ENCODE measurements at regions not wholly inside any gene's neighbourhood (a gene's known extent, or its start where the extent isn't known, plus 50 kb on each side); places are given as distances from the start of the nearest gene placed in this dataset.

DNA sequence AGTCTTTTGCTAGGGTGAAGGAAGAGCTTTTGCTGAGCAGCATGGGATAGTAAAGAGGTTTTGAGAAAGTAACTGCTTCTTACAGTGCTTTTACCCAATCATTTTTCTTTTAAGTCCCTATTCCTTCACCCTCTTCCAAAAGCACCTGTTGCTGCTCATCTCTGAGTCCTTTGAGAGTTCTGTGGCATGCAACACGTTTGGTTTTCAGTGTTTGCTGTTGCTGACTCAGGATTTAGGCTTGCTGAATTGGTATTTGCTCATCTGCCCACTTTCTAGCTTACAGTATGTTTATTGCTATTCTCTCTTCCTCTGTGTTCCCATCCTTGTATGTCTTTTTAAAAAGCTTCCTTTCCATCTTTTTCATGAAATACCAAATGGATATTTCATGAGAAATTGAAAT is 55.9 kb upstream of the THRB start:
- no peaks in the 10 kb centered on the region for H3K79me1 ChIP-seq (ENCODE audit: low read depth, low read length)
- no peak overlapping the region for H2BK120ac ChIP-seq (replicated peaks; ENCODE audit: low read depth, low read length)
- CTCF ChIA-PET (ENCODE audit: partially characterized antibody): interaction anchor here (1.2 kb wide), 1 partner anchor 33 kb away, joined by 3 read pairs; no protein-coding TSS in a partner anchor

More for the DNA sequence above, 55.9 kb upstream of the THRB start:
- H2BK20ac ChIP-seq (ENCODE audit: low read length): no peak overlapping the region
- H3K9me3 ChIP-seq (ENCODE audit: insufficient read depth in 2 of 2, low read depth in 1 of 2, low read length in 1 of 2): no peaks in the 10 kb centered on the region
- no peaks in the 10 kb centered on the region for H3K27me3 ChIP-seq (replicated peaks in 1 of 4; ENCODE audit: control insufficient read depth in 3 of 4, extremely low read depth in 1 of 4, insufficient read depth in 3 of 4, low read length in 3 of 4)
- H2BK5ac ChIP-seq (ENCODE audit: low read depth, low read length): no peak overlapping the region
- H2BK15ac ChIP-seq (ENCODE audit: low read length): no peak overlapping the region
- FAIRE-seq (no peak), DNase-seq (ENCODE audit: low read depth in 1 of 2, low spot score in 2 of 2) (no peak)
- no peak overlapping the region for H3K23ac ChIP-seq (ENCODE audit: insufficient read length)
- no peak overlapping the region for H3K18ac ChIP-seq (ENCODE audit: extremely low read depth, low read length)
- no peak overlapping the region for H2AK5ac ChIP-seq (ENCODE audit: low read depth, low read length)
- no peak overlapping the region for H3K4me2 ChIP-seq (ENCODE audit: insufficient read depth in 1 of 2, low read depth in 2 of 2, low read length in 2 of 2)
- no peak overlapping the region for H3K4me3 ChIP-seq (ENCODE audit: extremely low read depth in 1 of 4, insufficient read depth in 2 of 4, low read depth in 3 of 4, low read length in 4 of 4)
- POLR2A ChIA-PET (ENCODE audit: partially characterized antibody): no interaction called here
- no peak overlapping the region for H3K4ac ChIP-seq (replicated peaks; ENCODE audit: insufficient read length, low read depth, low read length)
- no peak overlapping the region for H4K5ac ChIP-seq (ENCODE audit: insufficient read length, low read depth, low read length)
- WGBS, 2 experiments (ENCODE audit: extremely low coverage in 1 of 2, insufficient coverage in 1 of 2, insufficient read length in 1 of 2, insufficient replicate concordance in 2 of 2, low coverage in 1 of 2, low lambda C conversion rate in 2 of 2, missing lambda C conversion rate in 1 of 2): 41% methylated on average over 1 of the region's 1 CpG; no CpG with 5 or more reads in 1 of the 2 experiments
- H4K91ac ChIP-seq (replicated peaks; ENCODE audit: insufficient read length, low read length): no peak overlapping the region
- H3K56ac ChIP-seq (replicated peaks; ENCODE audit: insufficient read length, low read depth, low read length): no peak overlapping the region
- H4K20me1 ChIP-seq (replicated peaks in 1 of 2; ENCODE audit: control insufficient read depth in 1 of 2, insufficient read depth in 2 of 2, low read length in 2 of 2): no peaks in the 10 kb centered on the region
- TF ChIP-seq CREB1 (IDR thresholded peaks at IDR 0.05) (no peak), MAFK (IDR thresholded peaks at IDR 0.05; ENCODE audit: low read depth, low read length) (0 out of 2 replicates have a peak, but pooled peaks have one; percentile 9)
- no peaks in the 10 kb centered on the region for H3K36me3 ChIP-seq (ENCODE audit: control insufficient read depth in 2 of 4, insufficient read depth in 4 of 4, low read length in 3 of 4)
- no peaks in the 10 kb centered on the region for H3K79me2 ChIP-seq (ENCODE audit: control insufficient read depth in 1 of 2, insufficient read depth in 2 of 2, low read length in 2 of 2)
- H3K23me2 ChIP-seq (ENCODE audit: low read depth, low read length): no peaks in the 10 kb centered on the region
- H3K9ac ChIP-seq (replicated peaks in 1 of 4; ENCODE audit: extremely low read depth in 1 of 4, low read depth in 3 of 4, low read length in 3 of 4): no peak overlapping the region
- no peak overlapping the region for H2BK12ac ChIP-seq (ENCODE audit: low read depth, low read length)
- no peak overlapping the region for H3K14ac ChIP-seq (ENCODE audit: insufficient read length)
- no peak overlapping the region for H3K27ac ChIP-seq (ENCODE audit: low read depth, low read length)
- H2AFZ ChIP-seq (ENCODE audit: low read length): 0 out of 2 replicates have a peak overlapping the region, but pooled peaks have one; percentile 58
- no peaks in the 10 kb centered on the region for H3K4me1 ChIP-seq (replicated peaks in 1 of 4; ENCODE audit: control insufficient read depth in 3 of 4, insufficient read depth in 4 of 4, low read length in 3 of 4)
- H4K8ac ChIP-seq (ENCODE audit: extremely low read depth, insufficient read depth, low read length): no peak overlapping the region

All from H1 (cell line).